GM12878 (cell line): ENCODE measurements at regions not wholly inside any gene's neighbourhood (a gene's known extent, or its start where the extent isn't known, plus 50 kb on each side); places are given as distances from the start of the nearest gene placed in this dataset.

Source experiments
- ESRRA ChIP-seq: IDR thresholded peaks from 2 replicates; pipeline ENCODE4 v1.6.1; 2012; ENCODE audit warnings: mild to moderate bottlenecking, low read length, improper control_type of control experiment
- ETV6 ChIP-seq, 2 experiments: fragments of 450-650 bp in 1 of 2; IDR thresholded peaks in 1 of 2; conservative IDR thresholded peaks in 1 of 2; 2 replicates each; pipeline ENCODE4 v1.6.1; 2014; ENCODE audit warnings: antibody characterized with exemption in 1 of 2, borderline replicate concordance in 1 of 2, low read depth in 1 of 2, mild to moderate bottlenecking in 1 of 2, moderate library complexity in 1 of 2
- GABPA ChIP-seq: IDR thresholded peaks from 2 replicates; pipeline ENCODE4 v1.6.1; 2014; ENCODE audit warnings: antibody characterized with exemption, low read depth, mild to moderate bottlenecking, inconsistent platforms
- HDAC2 ChIP-seq: fragments of 200-600 bp; sonication (generic); IDR thresholded peaks from 2 replicates; pipeline ENCODE4 v1.6.1; 2017
- NRF1 ChIP-seq: conservative IDR thresholded peaks from 2 replicates; pipeline ENCODE4 v1.6.1; 2011; ENCODE audit warnings: mild to moderate bottlenecking, low read depth, low read length, improper control_type of control experiment
- POLR2AphosphoS5 ChIP-seq: IDR thresholded peaks from 2 replicates; pipeline ENCODE4 v1.6.1; 2011; ENCODE audit warnings: mild to moderate bottlenecking, low read length, inconsistent platforms
- RAD21 ChIP-seq: IDR thresholded peaks from 2 replicates; pipeline ENCODE4 v1.6.1; 2011; ENCODE audit warnings: mild to moderate bottlenecking, low read depth, low read length, moderate library complexity; ENCODE audit not compliant: insufficient read depth
- RCOR1 ChIP-seq: conservative IDR thresholded peaks from 2 replicates; pipeline ENCODE4 v1.6.1; 2012; ENCODE audit warnings: low read depth, low read length, improper control_type of control experiment
- SIN3A ChIP-seq: IDR thresholded peaks from 2 replicates; pipeline ENCODE4 v1.6.1; 2012; ENCODE audit warnings: low read depth, low read length, improper control_type of control experiment
- TF ChIP-seq, protein P1 (sequence below), 3 experiments: IDR thresholded peaks in 2 of 3; conservative IDR thresholded peaks in 1 of 3; 2 replicates each; pipeline ENCODE4 v1.5.1; 2011; ENCODE audit warnings: low read depth in 3 of 3, low read length in 3 of 3, mild to moderate bottlenecking in 3 of 3, control low read depth in 2 of 3, moderate library complexity in 2 of 3, inconsistent platforms in 1 of 3, mixed read lengths in 1 of 3; ENCODE audit not compliant: control insufficient read depth in 2 of 3, insufficient read depth in 1 of 3; ENCODE audit errors: extremely low read depth in 1 of 3

DNA sequence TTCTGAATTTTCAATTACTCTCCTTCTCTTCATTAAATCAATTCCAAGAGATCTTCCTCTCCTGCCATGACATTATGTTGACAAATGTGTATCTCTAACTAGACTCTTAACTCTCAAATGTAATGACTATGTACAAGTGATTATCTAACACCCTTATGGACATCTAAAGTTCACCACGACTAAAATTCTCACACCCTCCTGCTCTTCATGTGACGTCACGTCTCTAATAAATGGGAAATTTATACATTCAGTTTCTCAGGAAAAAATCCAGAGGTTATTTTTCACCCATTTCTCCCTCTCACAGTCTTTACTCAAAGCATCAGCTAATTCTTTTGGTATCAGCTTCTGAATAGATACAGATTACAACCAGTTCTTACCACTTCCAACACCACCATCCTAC is 237.5 kb upstream of the EPHA6 start:
- TF ChIP-seq POLR2AphosphoS5 (no peak), ETV6 (conservative IDR thresholded peaks at IDR 0.05 in 1 of 2, IDR thresholded peaks at IDR 0.05 in 1 of 2; ENCODE audit: borderline replicate concordance in 1 of 2, low read depth in 1 of 2) (no peak), GABPA (no peak), ESRRA (no peak), NRF1 (no peak), RCOR1 (no peak), HDAC2 (no peak), SIN3A (no peak), RAD21 (no peak)
- TF ChIP-seq, protein P1, sequence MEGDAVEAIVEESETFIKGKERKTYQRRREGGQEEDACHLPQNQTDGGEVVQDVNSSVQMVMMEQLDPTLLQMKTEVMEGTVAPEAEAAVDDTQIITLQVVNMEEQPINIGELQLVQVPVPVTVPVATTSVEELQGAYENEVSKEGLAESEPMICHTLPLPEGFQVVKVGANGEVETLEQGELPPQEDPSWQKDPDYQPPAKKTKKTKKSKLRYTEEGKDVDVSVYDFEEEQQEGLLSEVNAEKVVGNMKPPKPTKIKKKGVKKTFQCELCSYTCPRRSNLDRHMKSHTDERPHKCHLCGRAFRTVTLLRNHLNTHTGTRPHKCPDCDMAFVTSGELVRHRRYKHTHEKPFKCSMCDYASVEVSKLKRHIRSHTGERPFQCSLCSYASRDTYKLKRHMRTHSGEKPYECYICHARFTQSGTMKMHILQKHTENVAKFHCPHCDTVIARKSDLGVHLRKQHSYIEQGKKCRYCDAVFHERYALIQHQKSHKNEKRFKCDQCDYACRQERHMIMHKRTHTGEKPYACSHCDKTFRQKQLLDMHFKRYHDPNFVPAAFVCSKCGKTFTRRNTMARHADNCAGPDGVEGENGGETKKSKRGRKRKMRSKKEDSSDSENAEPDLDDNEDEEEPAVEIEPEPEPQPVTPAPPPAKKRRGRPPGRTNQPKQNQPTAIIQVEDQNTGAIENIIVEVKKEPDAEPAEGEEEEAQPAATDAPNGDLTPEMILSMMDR (IDR thresholded peaks at IDR 0.05 in 2 of 3, conservative IDR thresholded peaks at IDR 0.05 in 1 of 3; ENCODE audit: control insufficient read depth in 2 of 3, extremely low read depth in 1 of 3, insufficient read depth in 1 of 3, low read depth in 3 of 3, low read length in 3 of 3): no peak
